GM12878 (cell line): ENCODE measurements at regions not wholly inside any gene's neighbourhood (a gene's known extent, or its start where the extent isn't known, plus 50 kb on each side); places are given as distances from the start of the nearest gene placed in this dataset.

Experiments used
- ATAC-seq: fragments of 200-7000 bp; cut with Tn5 transposase; 3 replicates; pipeline ENCODE4 v1.9.1; 2020; ENCODE audit warnings: mild to moderate bottlenecking, moderate library complexity
- BruUV-seq: library from RNA; stranded (reverse); fragments of 400-500 nt; replicated peaks from 2 replicates; lab custom pipeline; 2021; lab: Mats Ljungman, UMichigan
- CTCF ChIA-PET: fragments of 300-600 bp; sonication (Branson Sonifier 250); formaldehyde crosslinking; extraction: SDS; loops from one replicate; lab custom pipeline; 2021; ENCODE audit warnings: inconsistent platforms; lab: Yijun Ruan, JAX
- POLR2A ChIA-PET: fragments of 350-600 bp; formaldehyde crosslinking; extraction: SDS; loops from one replicate; lab custom pipeline; 2021; ENCODE audit warnings: inconsistent platforms; lab: Charles Lee
- RAD21 ChIA-PET: fragments of 300-600 bp; sonication (Branson Sonifier 250); formaldehyde crosslinking; loops from one replicate; lab custom pipeline; 2023; ENCODE audit warnings: antibody characterized with exemption; ENCODE audit not compliant: unreplicated experiment; lab: Charles Lee
- SMC1A ChIA-PET: fragments of 300-600 bp; sonication (Branson Sonifier 250); formaldehyde crosslinking; loops from one replicate; lab custom pipeline; 2023; ENCODE audit not compliant: unreplicated experiment, uncharacterized antibody; lab: Charles Lee
- DNase-seq: peaks from one replicate; pipeline ENCODE4 v3.0.0-alpha.2; 2011; ENCODE audit warnings: low read depth, low spot score
- FAIRE-seq: peaks from 3 replicates; lab custom pipeline; 2011; peaks lifted over from hg19 to GRCh38; lab: Jason Lieb, UNC
- H2AFZ ChIP-seq: 2 replicates; pipeline ENCODE4 v1.6.0; 2011; ENCODE audit warnings: low read depth, low read length, control low read depth; ENCODE audit not compliant: control insufficient read depth
- H3K27ac ChIP-seq: 2 replicates; pipeline ENCODE4 v1.5.1; 2011; ENCODE audit warnings: control low read depth; ENCODE audit not compliant: control insufficient read depth, insufficient read depth
- H3K27me3 ChIP-seq, 2 experiments: replicated peaks in 1 of 2; 2 replicates each; pipeline versions ENCODE4 v1.6.0 to v1.6.1; 2011; ENCODE audit warnings: low read length in 1 of 2; ENCODE audit not compliant: control insufficient read depth in 2 of 2, insufficient read depth in 2 of 2
- H3K36me3 ChIP-seq, 2 experiments: 2 replicates each; pipeline ENCODE4 v1.5.1; 2011; ENCODE audit warnings: low read length in 1 of 2; ENCODE audit not compliant: control insufficient read depth in 2 of 2, insufficient read depth in 2 of 2
- H3K4me1 ChIP-seq: 2 replicates; pipeline ENCODE4 v1.6.1; 2011; ENCODE audit warnings: mild to moderate bottlenecking, low read length, moderate library complexity, mixed read lengths; ENCODE audit not compliant: control insufficient read depth, insufficient read depth
- H3K4me2 ChIP-seq: 2 replicates; pipeline ENCODE4 v1.6.0; 2011; ENCODE audit warnings: control low read depth; ENCODE audit not compliant: control insufficient read depth, insufficient read depth
- H3K4me3 ChIP-seq: fragments of 200-600 bp; sonication (generic); 2 replicates; pipeline ENCODE4 v1.5.1; 2016
- H3K79me2 ChIP-seq: 2 replicates; pipeline ENCODE4 v1.6.0; 2011; ENCODE audit warnings: low read length; ENCODE audit not compliant: control insufficient read depth, insufficient read depth
- H3K9ac ChIP-seq: 2 replicates; pipeline ENCODE4 v1.8.0; 2011; ENCODE audit warnings: low read length, control low read depth, mixed read lengths; ENCODE audit not compliant: control insufficient read depth, insufficient read depth
- H3K9me3 ChIP-seq: replicated peaks from 3 replicates; pipeline ENCODE4 v1.5.1; 2011; ENCODE audit warnings: mild to moderate bottlenecking, low read length; ENCODE audit not compliant: control insufficient read depth, insufficient read depth
- H4K20me1 ChIP-seq: 2 replicates; pipeline ENCODE4 v1.6.0; 2011; ENCODE audit not compliant: control insufficient read depth, insufficient read depth
- ASH2L ChIP-seq: fragments of 300-600, 200-600 bp; sonication (generic); IDR thresholded peaks from 2 replicates; pipeline ENCODE4 v1.6.1; 2017; ENCODE audit warnings: low read depth, mild to moderate bottlenecking, borderline replicate concordance
- BRCA1 ChIP-seq: IDR thresholded peaks from 2 replicates; pipeline ENCODE4 v1.6.1; 2011; ENCODE audit warnings: low read depth, low read length, improper control_type of control experiment
- FOS ChIP-seq: IDR thresholded peaks from 3 replicates; pipeline ENCODE4 v1.6.1; 2011; ENCODE audit warnings: borderline replicate concordance; ENCODE audit not compliant: insufficient read length; ENCODE audit errors: extremely low read depth
- HDAC2 ChIP-seq: fragments of 200-600 bp; sonication (generic); IDR thresholded peaks from 2 replicates; pipeline ENCODE4 v1.6.1; 2017
- HDAC6 ChIP-seq: fragments of 200-600 bp; sonication (generic); IDR thresholded peaks from one replicate; pipeline ENCODE4 v1.8.0; 2017; ENCODE audit warnings: antibody characterized with exemption; ENCODE audit not compliant: unreplicated experiment
- NR2F1 ChIP-seq: fragments of 450-650 bp; conservative IDR thresholded peaks from 2 replicates; pipeline ENCODE4 v1.6.1; 2017; ENCODE audit warnings: mild to moderate bottlenecking
- SRF ChIP-seq, 2 experiments: IDR thresholded peaks; 2 replicates each; pipeline ENCODE4 v1.6.1; 2011; ENCODE audit warnings: low read depth in 2 of 2, low read length in 2 of 2, mild to moderate bottlenecking in 1 of 2, moderate library complexity in 1 of 2
- SUZ12 ChIP-seq: fragments of 200-600 bp; sonication (generic); IDR thresholded peaks from one replicate; pipeline ENCODE4 v1.6.1; 2018; ENCODE audit warnings: antibody characterized with exemption, mild to moderate bottlenecking; ENCODE audit not compliant: unreplicated experiment
- TCF3 ChIP-seq: IDR thresholded peaks from 2 replicates; pipeline ENCODE4 v1.6.1; 2012; ENCODE audit warnings: low read depth, mild to moderate bottlenecking, low read length, borderline replicate concordance; ENCODE audit not compliant: insufficient read depth
- USF2 ChIP-seq: IDR thresholded peaks from 2 replicates; pipeline ENCODE4 v1.6.1; 2011; ENCODE audit warnings: low read depth, low read length, improper control_type of control experiment, borderline replicate concordance
- WGBS: methylation state at CpG from one replicate; pipeline ENCODE4 v1.1.6; 2016; ENCODE audit warnings: low lambda C conversion rate; ENCODE audit not compliant: insufficient replicate concordance, insufficient coverage; ENCODE audit errors: missing lambda C conversion rate; 5-methylcytosine and 5-hydroxymethylcytosine counted together
- in situ Hi-C: fragments of 300-500 bp; cut with MboI; formaldehyde crosslinking; loops from 9 replicates; pipeline ENCODE4 v1.14.3; 2018; ENCODE audit warnings: mixed read lengths
- intact Hi-C: fragments of 100-400 bp; cut with micrococcal nuclease; formaldehyde crosslinking; loops from one replicate; pipeline ENCODE4 v1.14.2; 2022; ENCODE audit not compliant: unreplicated experiment

- no peak for TF ChIP-seq USF2
- TF ChIP-seq, all 136 proteins: peak for 0
Observed at GRCh38 chr17:77300016-77300686, 159.4 kb downstream of the SEC14L1 start (continued).

GRCh38 chr17:77301694-77302266, 161.0 kb downstream of the SEC14L1 start:
- no peak overlapping the region for H3K9ac ChIP-seq
- no peaks in the 10 kb centered on the region for H3K79me2 ChIP-seq
- in situ Hi-C loops (no loop called here), intact Hi-C loops (no loop called here)
- peaks cover 4% of the 10 kb centered on the region for H4K20me1 ChIP-seq
- TF ChIP-seq NR2F1: no peak
- TF ChIP-seq BRCA1: no peak
- TF ChIP-seq HDAC6: no peak
- TF ChIP-seq HDAC2: no peak
- TF ChIP-seq TCF3: no peak
- no peak for TF ChIP-seq FOS
- TF ChIP-seq SRF (IDR thresholded peaks at IDR 0.05; ENCODE audit: low read depth in 2 of 2, low read length in 2 of 2): no peak
- TF ChIP-seq SUZ12: no peak
- no peak for TF ChIP-seq ASH2L
- BruUV-seq: no TSS peak
- H3K9me3 ChIP-seq: no peaks in the 10 kb centered on the region
- ChIA-PET SMC1A (no interaction called here), POLR2A (interaction anchor here (0.9 kb wide), 1 partner anchor 16 kb away, joined by 3 read pairs; no protein-coding TSS in a partner anchor), CTCF (no interaction called here), RAD21 (no interaction called here)
- no peaks in the 10 kb centered on the region for H3K4me1 ChIP-seq
- FAIRE-seq: no peak
- no peaks in the 10 kb centered on the region for H3K36me3 ChIP-seq
- no peak for ATAC-seq
- H3K4me3 ChIP-seq: no peak overlapping the region
- DNase-seq: no peak
- H2AFZ ChIP-seq: no peak overlapping the region
- 45% methylated on average over 8 of the region's 8 CpGs for WGBS
- no peak overlapping the region for H3K27ac ChIP-seq
- no peak overlapping the region for H3K4me2 ChIP-seq
- no peaks in the 10 kb centered on the region for H3K27me3 ChIP-seq
